ENCODE measurements at regions not wholly inside any gene's neighbourhood (a gene's known extent, or its start where the extent isn't known, plus 50 kb on each side); places are given as distances from the start of the nearest gene placed in this dataset.

- Histone ChIP-seq H3K14ac (ENCODE audit: insufficient read depth, low read length) (no peak overlapping the region), H3K18ac (ENCODE audit: insufficient read length, low read depth, low read length) (no peak overlapping the region), H3K4me2 (ENCODE audit: insufficient read depth, insufficient read length, low read length) (no peak overlapping the region), H3K27ac (ENCODE audit: insufficient read length, low read depth, low read length) (no peak overlapping the region), H3K9ac (ENCODE audit: extremely low read depth, insufficient read length, low read length) (no peak overlapping the region), H2AK5ac (ENCODE audit: insufficient read length, low read length) (no peak overlapping the region), H3K23me2 (ENCODE audit: insufficient read length, low read depth, low read length, poor library complexity, severe bottlenecking) (no peaks in the 10 kb centered on the region), H3K79me1 (ENCODE audit: insufficient read depth, low read depth, low read length, poor library complexity, severe bottlenecking) (no peaks in the 10 kb centered on the region), H3K9me3 (ENCODE audit: control insufficient read depth, low read depth, low read length) (peaks cover 3% of the 10 kb centered on the region), H4K20me1 (ENCODE audit: control insufficient read depth, insufficient read depth, insufficient read length) (no peaks in the 10 kb centered on the region), H2BK20ac (ENCODE audit: low read depth, low read length, poor library complexity, severe bottlenecking) (no peak overlapping the region), H3K79me2 (ENCODE audit: insufficient read depth, low read length) (no peaks in the 10 kb centered on the region), H3K27me3 (ENCODE audit: insufficient read depth, low read length) (no peaks in the 10 kb centered on the region), H3K23ac (ENCODE audit: insufficient read length, low read depth, low read length) (no peak overlapping the region), H2BK12ac (ENCODE audit: insufficient read length, low read depth, low read length) (no peak overlapping the region), H2BK5ac (ENCODE audit: insufficient read length, low read length) (no peak overlapping the region), H4K5ac (ENCODE audit: insufficient read length, low read depth, low read length) (no peak overlapping the region), H3K4ac (ENCODE audit: low read depth, low read length) (no peak overlapping the region), H4K8ac (replicated peaks; ENCODE audit: insufficient read length, low read depth, low read length) (no peak overlapping the region), H3T11ph (ENCODE audit: low read length) (no peak overlapping the region), H3K4me1 (ENCODE audit: insufficient read depth, low read length) (no peaks in the 10 kb centered on the region), H3K56ac (ENCODE audit: insufficient read length, low read depth, low read length) (no peak overlapping the region), H2BK120ac (ENCODE audit: low read depth, low read length, poor library complexity, severe bottlenecking) (no peak overlapping the region), H2AFZ (ENCODE audit: low read length) (no peak overlapping the region), H4K91ac (ENCODE audit: insufficient read length, low read depth, low read length) (no peak overlapping the region), H2BK15ac (ENCODE audit: low read depth, low read length) (no peak overlapping the region)
- no CpG with 5 or more reads among the region's 7 CpGs for WGBS (ENCODE audit: extremely low coverage, insufficient read length, low lambda C conversion rate)
- peaks cover 0 to 6% of the 10 kb centered on the region in 2 experiments; a peak in 2 of 4 replicates for H3K4me1 Mint-ChIP-seq
- DNase-seq: no peak
- no peak overlapping the region for H3K27ac Mint-ChIP-seq
- peaks cover 0 to 1% (median 1%) of the 10 kb centered on the region in 3 experiments; a peak in 4 of 7 replicates for H3K36me3 Mint-ChIP-seq (ENCODE audit: insufficient read depth in 1 of 3, low read depth in 3 of 3)
- TF ChIP-seq, protein P1, sequence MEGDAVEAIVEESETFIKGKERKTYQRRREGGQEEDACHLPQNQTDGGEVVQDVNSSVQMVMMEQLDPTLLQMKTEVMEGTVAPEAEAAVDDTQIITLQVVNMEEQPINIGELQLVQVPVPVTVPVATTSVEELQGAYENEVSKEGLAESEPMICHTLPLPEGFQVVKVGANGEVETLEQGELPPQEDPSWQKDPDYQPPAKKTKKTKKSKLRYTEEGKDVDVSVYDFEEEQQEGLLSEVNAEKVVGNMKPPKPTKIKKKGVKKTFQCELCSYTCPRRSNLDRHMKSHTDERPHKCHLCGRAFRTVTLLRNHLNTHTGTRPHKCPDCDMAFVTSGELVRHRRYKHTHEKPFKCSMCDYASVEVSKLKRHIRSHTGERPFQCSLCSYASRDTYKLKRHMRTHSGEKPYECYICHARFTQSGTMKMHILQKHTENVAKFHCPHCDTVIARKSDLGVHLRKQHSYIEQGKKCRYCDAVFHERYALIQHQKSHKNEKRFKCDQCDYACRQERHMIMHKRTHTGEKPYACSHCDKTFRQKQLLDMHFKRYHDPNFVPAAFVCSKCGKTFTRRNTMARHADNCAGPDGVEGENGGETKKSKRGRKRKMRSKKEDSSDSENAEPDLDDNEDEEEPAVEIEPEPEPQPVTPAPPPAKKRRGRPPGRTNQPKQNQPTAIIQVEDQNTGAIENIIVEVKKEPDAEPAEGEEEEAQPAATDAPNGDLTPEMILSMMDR (conservative IDR thresholded peaks at IDR 0.05): no peak
- H3K4me3 Mint-ChIP-seq: no peak overlapping the region
- H3K9me3 Mint-ChIP-seq: peaks cover 3 to 13% of the 10 kb centered on the region in 2 experiments; a peak in 4 of 5 replicates
- H3K27me3 Mint-ChIP-seq (ENCODE audit: low read depth): no peaks in the 10 kb centered on the region
Measured at GRCh38 chr18:42414756-42415454, 459.9 kb downstream of the PIK3C3 start.
